Activated T-cell treated with anti-CD3 and anti-CD28 coated beads, Interleukin-2, amount 50 U/mL, for 1 hour (primary cell): ENCODE measurements at regions not wholly inside any gene's neighbourhood (a gene's known extent, or its start where the extent isn't known, plus 50 kb on each side); places are given as distances from the start of the nearest gene placed in this dataset.
"Not testable (repeated sequence)": the region's sequence is repeated elsewhere in the genome, so short reads cannot be mapped to it uniquely, and the experiment has no call there.

Source experiments
- DNase-seq: peaks from one replicate; pipeline ENCODE4 v3.0.0-alpha.2; 2020

GRCh38 chr4:26257444-26257843, 63.4 kb upstream of the RBPJ start:
- not testable (repeated sequence) for DNase-seq

GRCh38 chr4:26257850-26258249, 63.0 kb upstream of the RBPJ start:
- no peak for DNase-seq

- no peak for DNase-seq
Observed at GRCh38 chr4:26260571-26260970, 60.2 kb upstream of the RBPJ start.

- DNase-seq = no peak
Observed at GRCh38 chr4:26261405-26261804, 59.4 kb upstream of the RBPJ start.

GRCh38 chr4:26263165-26263564, 57.6 kb upstream of the RBPJ start:
- no peak for DNase-seq

GRCh38 chr4:26264109-26264508, 56.7 kb upstream of the RBPJ start:
- DNase-seq = no peak

GRCh38 chr4:26267087-26267486, 53.7 kb upstream of the RBPJ start:
- DNase-seq = no peak

- no peak for DNase-seq
Observed at GRCh38 chr4:26268246-26268645, 52.6 kb upstream of the RBPJ start.

GRCh38 chr4:26269038-26269437, 51.8 kb upstream of the RBPJ start:
- no peak for DNase-seq
